Stimulated activated CD8-positive, alpha-beta memory T cell treated with anti-CD3 and anti-CD28 coated beads, Interleukin-2, amount 100 ng/mL, for 48 hours (primary cell): ENCODE measurements at regions not wholly inside any gene's neighbourhood (a gene's known extent, or its start where the extent isn't known, plus 50 kb on each side); places are given as distances from the start of the nearest gene placed in this dataset.
"Not testable (repeated sequence)": the region's sequence is repeated elsewhere in the genome, so short reads cannot be mapped to it uniquely, and the experiment has no call there.

Source experiments
- DNase-seq, 2 donors: peaks; one replicate each; pipeline ENCODE4 v3.0.0-alpha.2; 2020; ENCODE audit warnings: low read depth in 2 of 2

GRCh38 chr5:167030500-167031120, 1260.8 kb upstream of the WWC1 start:
- no peak for DNase-seq

GRCh38 chr5:167036585-167036984, 1254.9 kb upstream of the WWC1 start:
- DNase-seq, result no peak

GRCh38 chr5:167049043-167049663, 1242.3 kb upstream of the WWC1 start:
- no peak for DNase-seq

DNA sequence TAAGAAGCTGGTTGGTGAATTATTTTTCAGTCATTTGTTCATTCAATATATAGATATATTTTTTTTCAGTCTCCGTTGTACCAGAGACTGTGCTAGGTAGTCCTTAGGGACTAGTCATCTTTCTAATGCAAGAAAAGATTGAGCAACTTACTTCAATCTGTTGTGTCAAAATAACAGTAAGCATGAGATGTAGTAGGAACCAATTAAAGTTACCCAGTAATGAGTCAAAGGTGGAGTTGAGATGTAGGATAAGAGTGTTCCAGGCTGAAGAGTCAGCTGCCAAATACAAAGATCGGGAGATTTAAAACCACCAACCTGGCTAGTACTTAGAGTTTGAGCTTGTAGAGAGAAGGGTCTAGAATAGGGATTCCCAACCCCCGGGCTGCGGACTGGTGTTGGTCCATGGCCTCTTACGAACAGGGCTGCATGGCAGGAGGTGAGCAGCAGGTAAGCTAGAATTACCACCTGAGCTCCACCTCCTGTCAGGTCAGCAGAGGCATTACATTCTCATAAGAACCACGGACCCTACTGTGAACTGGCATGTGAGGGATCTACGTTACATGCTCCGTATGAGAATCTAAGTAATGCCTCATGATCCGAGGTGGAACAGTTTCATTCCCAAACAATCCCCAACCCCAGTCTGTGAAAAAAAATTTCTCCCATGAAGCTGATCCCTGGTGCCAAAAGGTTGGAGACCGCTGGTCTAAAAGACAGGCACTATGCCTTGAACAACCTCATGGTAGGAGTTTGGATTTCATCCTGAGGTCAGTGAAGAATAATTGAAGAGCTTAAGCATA, 1241.5 kb upstream of the WWC1 start:
- no peak for DNase-seq

DNA sequence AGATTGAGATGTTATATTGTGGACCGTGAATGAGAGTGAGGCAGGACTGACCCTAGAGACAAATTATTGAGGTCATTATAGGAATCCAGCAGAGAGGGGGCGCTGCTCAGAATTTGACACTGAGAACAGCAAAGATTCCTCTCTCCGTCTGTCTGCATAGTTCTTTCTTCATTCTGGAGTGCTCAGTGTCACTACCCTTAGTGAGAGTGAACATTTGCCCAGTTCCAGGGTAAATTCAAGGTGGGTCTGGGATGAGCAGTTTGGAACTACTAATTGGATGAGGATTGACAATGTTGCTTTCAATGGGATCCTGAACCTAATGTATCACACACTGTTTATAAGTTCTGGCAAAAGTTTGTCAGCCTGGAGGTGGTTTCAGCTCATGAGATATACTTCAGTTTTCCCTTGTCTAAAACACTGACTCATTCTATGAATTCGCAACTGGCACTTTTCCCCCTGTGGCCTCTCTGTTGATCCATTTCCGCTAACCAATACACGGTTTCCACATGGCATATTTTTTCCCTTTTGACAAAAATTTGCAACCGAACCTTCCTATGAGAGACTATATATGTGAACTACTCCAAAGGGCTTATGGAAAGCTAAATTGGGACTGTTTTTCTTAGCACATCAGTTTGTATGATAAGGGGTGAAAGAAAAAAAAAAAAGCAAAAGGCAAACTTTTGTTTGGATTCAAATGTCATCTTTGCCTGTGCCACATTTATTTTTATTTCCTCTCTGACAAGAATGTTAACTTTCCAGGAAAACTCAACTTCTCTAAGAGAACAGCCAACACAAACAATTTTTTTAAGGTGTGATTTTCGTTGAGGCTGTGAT, 1240.7 kb upstream of the WWC1 start:
- no peak for DNase-seq

DNA sequence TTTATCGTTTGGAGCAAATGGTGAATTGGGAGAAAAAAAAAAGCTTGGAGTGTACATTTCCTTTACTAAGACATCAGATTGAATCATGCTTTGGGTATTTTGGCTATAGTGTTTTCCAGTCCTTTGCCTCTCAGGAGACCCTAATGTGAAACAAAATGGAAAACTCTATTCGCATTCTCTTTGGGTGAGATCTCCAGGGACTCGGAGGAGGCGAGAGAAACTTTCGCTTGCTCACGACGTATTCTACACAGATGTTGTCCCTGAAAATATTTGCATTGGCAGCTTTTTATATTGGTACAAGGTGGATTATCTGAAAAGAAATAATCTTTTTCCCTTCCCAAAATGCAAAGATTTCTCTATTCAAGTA, 1240.1 kb upstream of the WWC1 start:
- DNase-seq, result no peak

DNA sequence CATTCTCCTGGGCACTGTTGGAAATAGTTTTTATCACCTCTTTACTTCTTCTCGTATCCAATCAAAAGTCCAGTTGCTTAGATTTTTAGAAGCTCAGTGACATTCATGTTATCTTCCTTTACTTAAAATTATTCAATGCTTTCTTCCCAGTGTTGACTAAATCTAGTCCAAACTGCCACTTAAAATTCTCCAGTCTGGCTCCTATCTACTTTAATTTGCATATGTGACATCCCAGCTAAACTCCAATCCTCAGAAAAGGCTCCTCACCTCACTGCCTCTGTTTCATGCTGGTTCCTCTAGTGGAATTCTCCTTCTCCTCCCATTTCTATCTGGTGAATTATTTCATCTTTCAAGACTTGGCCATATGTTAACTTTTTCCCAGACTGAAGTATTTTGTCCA, 1238.7 kb upstream of the WWC1 start:
- DNase-seq, result no peak

- no peak for DNase-seq
Measured at GRCh38 chr5:167057665-167058064, 1233.8 kb upstream of the WWC1 start.

- no peak for DNase-seq
Measured at GRCh38 chr5:167061695-167062094, 1229.8 kb upstream of the WWC1 start.

DNA sequence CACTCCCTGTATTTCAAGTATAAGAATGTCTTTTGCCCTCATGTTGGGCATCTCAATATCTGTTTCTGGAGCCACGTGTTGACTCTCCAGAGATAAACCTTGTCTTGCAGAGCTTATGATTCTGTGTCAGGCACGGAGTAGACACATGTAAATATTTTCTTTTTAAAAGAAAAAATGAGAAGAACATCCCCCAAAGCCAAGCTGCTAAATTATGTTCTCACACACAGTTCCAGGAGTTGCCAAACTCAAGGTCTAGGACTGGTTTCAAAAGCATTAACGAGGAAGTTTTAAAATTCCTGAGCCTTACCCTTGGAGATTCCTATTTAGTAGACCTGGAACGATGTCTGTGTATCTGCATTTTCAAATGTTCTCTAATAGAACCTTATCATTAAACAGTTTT, 1228.3 kb upstream of the WWC1 start:
- no peak for DNase-seq

DNA sequence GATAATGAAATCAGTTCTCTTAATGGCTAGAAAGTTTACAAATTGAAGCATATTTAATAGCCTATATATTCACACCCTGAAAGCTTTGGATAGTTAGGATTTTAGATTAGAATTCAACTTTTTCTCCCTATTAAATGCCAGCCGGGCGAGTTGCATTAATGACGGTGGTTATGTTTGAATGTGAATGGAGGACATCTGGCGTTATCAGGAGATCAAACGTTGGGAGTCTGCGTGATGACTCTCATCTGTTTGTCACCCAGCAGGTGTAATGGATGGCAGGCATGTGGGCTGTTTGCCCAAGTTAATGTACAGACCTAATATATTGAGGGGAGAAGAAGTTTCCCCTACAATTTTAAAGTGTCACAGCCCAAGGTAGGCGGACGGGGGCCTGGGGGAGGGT, 1227.7 kb upstream of the WWC1 start:
- DNase-seq, result no peak

- DNase-seq, result no peak
Measured at GRCh38 chr5:167064198-167064776, 1227.2 kb upstream of the WWC1 start.

GRCh38 chr5:167065794-167066193, 1225.7 kb upstream of the WWC1 start:
- DNase-seq, result no peak

DNA sequence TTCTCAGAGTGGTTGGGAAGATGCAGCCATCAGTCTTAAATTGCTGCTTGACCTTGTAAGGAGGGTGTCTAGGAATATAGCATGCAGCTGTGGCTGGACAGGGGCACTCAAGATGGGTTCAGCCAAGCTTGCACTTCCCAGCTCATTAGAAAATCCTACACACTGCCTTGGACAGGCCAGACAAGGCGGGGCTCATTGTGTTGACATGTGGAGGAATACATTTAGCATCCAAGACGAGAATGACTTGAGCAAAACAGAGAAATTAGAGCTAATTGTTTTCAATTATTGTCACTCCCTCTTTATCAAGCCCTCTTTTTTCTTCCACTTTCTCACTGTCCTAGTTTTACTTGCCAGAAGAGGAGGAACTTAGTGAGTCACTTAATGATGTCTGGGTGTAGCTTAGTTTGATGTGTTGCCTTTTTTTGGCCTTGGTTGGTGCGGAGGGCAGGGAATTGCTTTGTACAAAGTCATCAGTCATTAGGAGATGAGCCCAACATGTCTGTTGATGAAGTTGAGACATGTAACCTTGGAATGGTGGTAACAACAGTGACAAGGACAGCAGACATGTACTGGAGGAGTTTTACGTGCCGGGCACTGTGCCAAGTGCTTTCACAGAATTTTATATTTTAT, 1219.3 kb upstream of the WWC1 start:
- DNase-seq, result no peak

GRCh38 chr5:167081561-167081960, 1209.9 kb upstream of the WWC1 start:
- no peak for DNase-seq

DNA sequence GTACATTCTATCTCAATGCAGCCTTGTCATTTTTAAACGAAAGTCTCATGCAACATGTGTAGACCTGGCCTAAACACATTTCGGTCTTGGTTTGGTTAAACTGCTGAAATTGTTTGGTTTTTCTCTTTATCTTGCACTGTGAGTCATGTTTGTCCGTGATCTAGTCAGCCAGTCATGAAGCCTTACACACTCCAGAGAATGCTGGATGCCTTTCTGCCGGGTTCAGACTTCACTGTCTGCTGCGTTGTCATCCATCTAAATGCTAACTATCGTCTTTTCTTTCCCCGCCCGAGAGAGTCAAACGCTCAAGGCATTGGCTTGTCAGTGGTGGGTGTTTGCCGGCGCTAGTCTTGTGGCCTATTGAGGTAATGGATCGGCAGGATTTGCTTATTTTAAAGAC, 1194.6 kb upstream of the WWC1 start:
- DNase-seq, result no peak

- DNase-seq, result no peak
Measured at GRCh38 chr5:167104351-167104750, 1187.1 kb upstream of the WWC1 start.

DNA sequence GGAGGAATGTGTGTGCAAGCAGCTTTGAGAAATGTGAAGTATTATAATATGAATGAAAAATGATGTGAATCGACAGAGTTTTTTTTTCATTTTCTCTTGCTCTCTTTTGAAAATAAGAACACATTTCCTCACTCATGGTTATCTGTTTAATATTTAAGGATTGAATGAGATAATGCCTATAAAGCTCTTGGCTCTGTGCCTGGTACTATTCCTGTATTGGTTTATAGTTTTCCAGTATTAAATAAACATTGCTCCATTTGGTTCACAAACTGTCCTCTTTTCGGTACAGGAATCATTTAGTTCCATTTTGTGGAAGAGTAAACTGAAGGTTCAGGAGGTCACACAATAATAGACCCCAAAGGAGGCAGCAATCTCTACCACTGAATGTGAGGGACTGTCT, 1185.5 kb upstream of the WWC1 start:
- no peak for DNase-seq

- DNase-seq, result no peak
Measured at GRCh38 chr5:167107684-167108083, 1183.8 kb upstream of the WWC1 start.

DNA sequence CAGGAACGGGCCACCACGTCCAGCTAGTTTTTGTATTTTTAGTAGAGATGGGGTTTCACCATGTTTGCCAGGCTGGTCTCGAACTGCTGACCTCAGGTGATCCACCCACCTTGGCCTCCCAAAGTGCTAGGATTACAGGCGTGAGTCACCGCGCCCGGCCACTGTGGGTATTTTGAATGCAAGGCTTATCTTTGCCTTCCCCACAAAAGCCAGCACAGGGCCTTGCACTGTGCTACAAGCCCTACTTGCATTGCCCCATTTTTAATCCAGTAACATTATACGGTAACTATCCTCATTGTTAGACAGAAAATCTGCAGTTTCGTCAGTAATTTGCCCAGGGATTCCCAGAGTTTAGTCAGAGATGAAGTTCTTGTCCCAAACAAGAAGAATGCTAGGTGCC, 1183.2 kb upstream of the WWC1 start:
- not testable (repeated sequence) for DNase-seq

DNA sequence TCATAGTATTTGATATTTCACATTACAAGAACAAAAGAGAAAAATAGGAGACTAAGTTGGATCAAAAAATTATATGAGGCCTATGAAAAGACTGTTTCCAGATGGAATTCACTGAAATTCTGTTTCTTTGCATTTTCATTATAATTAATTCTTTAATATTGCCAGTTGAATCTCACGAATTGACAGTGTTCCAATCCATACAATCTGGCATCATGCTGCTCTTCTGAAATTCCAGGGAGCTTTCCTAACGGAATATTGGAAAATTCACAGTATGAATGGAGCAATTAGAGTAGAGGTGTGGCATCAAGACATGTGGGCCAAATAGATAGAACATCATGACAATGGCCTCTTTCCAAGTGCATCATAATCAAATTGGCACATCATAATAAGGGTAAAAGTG, 1178.9 kb upstream of the WWC1 start:
- no peak for DNase-seq

DNA sequence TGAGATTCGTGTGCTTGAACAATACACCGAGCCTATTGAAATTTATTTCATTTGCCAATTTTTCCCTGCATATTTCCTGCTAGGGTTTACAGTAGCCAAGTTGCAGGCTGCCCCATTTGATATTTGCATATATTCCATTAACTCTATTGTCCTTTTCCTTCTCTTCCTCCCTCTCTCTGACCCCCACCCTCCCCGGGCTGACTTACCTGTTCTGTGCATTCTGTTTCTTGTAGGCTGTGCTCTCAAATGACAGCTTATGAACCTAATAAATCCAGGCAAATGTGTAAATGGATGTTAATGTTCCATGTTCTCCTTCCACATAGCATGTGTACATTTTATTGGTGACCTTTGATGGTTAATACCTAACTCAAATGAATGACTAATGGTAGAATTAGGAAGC, 1169.2 kb upstream of the WWC1 start:
- DNase-seq, result no peak
